CD4-positive, alpha-beta T cell treated with Interleukin-4 for 4 hours (primary cell): ENCODE measurements at regions not wholly inside any gene's neighbourhood (a gene's known extent, or its start where the extent isn't known, plus 50 kb on each side); places are given as distances from the start of the nearest gene placed in this dataset.
"Not testable (repeated sequence)": the region's sequence is repeated elsewhere in the genome, so short reads cannot be mapped to it uniquely, and the experiment has no call there.

Source experiments
- DNase-seq: peaks from one replicate; pipeline ENCODE4 v3.0.0-alpha.2; 2020

- DNase-seq: no peak
Observed at GRCh38 chr10:42351745-42352144, 286.6 kb downstream of the ZNF33B start.

- DNase-seq: not testable (repeated sequence)
Observed at GRCh38 chr10:42336593-42337337, 301.6 kb downstream of the ZNF33B start.

- not testable (repeated sequence) for DNase-seq
Observed at GRCh38 chr10:42335653-42336296, 302.6 kb downstream of the ZNF33B start.

GRCh38 chr10:42304341-42304740 lies 334.0 kb downstream of the ZNF33B start:
- no peak for DNase-seq

GRCh38 chr10:42281896-42282295 lies 356.5 kb downstream of the ZNF33B start:
- not testable (repeated sequence) for DNase-seq

GRCh38 chr10:42269788-42270187 lies 368.6 kb downstream of the ZNF33B start:
- not testable (repeated sequence) for DNase-seq

- not testable (repeated sequence) for DNase-seq
Observed at GRCh38 chr10:42263259-42263658, 375.1 kb downstream of the ZNF33B start.

GRCh38 chr10:42243002-42243401 lies 395.4 kb downstream of the ZNF33B start:
- not testable (repeated sequence) for DNase-seq

GRCh38 chr10:42242135-42242805 lies 396.1 kb downstream of the ZNF33B start:
- DNase-seq: no peak

GRCh38 chr10:42236401-42236800 lies 402.0 kb downstream of the ZNF33B start:
- not testable (repeated sequence) for DNase-seq

- not testable (repeated sequence) for DNase-seq
Observed at GRCh38 chr10:42235736-42236135, 402.6 kb downstream of the ZNF33B start.

- DNase-seq: not testable (repeated sequence)
Observed at GRCh38 chr10:42235241-42235640, 403.1 kb downstream of the ZNF33B start.

GRCh38 chr10:42234506-42234905 lies 403.9 kb downstream of the ZNF33B start:
- not testable (repeated sequence) for DNase-seq

GRCh38 chr10:42233461-42234206 lies 404.7 kb downstream of the ZNF33B start:
- not testable (repeated sequence) for DNase-seq

- not testable (repeated sequence) for DNase-seq
Observed at GRCh38 chr10:42232955-42233354, 405.4 kb downstream of the ZNF33B start.

GRCh38 chr10:42230812-42231211 lies 407.6 kb downstream of the ZNF33B start:
- DNase-seq: not testable (repeated sequence)

- DNase-seq: not testable (repeated sequence)
Observed at GRCh38 chr10:42230115-42230514, 408.3 kb downstream of the ZNF33B start.

GRCh38 chr10:42227859-42228258 lies 410.5 kb downstream of the ZNF33B start:
- DNase-seq: not testable (repeated sequence)

GRCh38 chr10:42193588-42193987 lies 444.8 kb downstream of the ZNF33B start:
- not testable (repeated sequence) for DNase-seq

- peak; percentile 39 for DNase-seq
Observed at GRCh38 chr10:42192450-42192849, 445.9 kb downstream of the ZNF33B start.

GRCh38 chr10:42187501-42188195 lies 450.7 kb downstream of the ZNF33B start:
- DNase-seq: not testable (repeated sequence)
